Lower lobe of right lung (tissue), 2 donors: ENCODE measurements at regions not wholly inside any gene's neighbourhood (a gene's known extent, or its start where the extent isn't known, plus 50 kb on each side); places are given as distances from the start of the nearest gene placed in this dataset.

Experiments
- ATAC-seq, 2 donors: fragments of 200-7000 bp; cut with Tn5 transposase; one replicate each; pipeline ENCODE4 v1.9.1; 2020 to 2022; ENCODE audit warnings: mild to moderate bottlenecking in 2 of 2, moderate library complexity in 2 of 2
- DNase-seq: peaks from one replicate; pipeline ENCODE4 v3.0.0-alpha.2; 2020
- H3K27ac ChIP-seq: fragments of 200-600 bp; one replicate; pipeline ENCODE4 v1.8.0; 2022
- H3K27me3 ChIP-seq: fragments of 200-600 bp; one replicate; pipeline ENCODE4 v1.8.0; 2022; ENCODE audit warnings: low read depth
- H3K36me3 ChIP-seq: fragments of 200-600 bp; one replicate; pipeline ENCODE4 v1.8.0; 2022; ENCODE audit warnings: mild to moderate bottlenecking
- H3K4me1 ChIP-seq: fragments of 200-600 bp; one replicate; pipeline ENCODE4 v1.8.0; 2022
- H3K4me3 ChIP-seq: fragments of 200-600 bp; one replicate; pipeline ENCODE4 v1.8.0; 2022; ENCODE audit warnings: mild to moderate bottlenecking
- H3K9me3 ChIP-seq: fragments of 200-600 bp; one replicate; pipeline ENCODE4 v1.8.0; 2022
- CTCF ChIP-seq: fragments of 200-600 bp; IDR thresholded peaks from one replicate; pipeline ENCODE4 v1.8.0; 2022; ENCODE audit warnings: antibody characterized with exemption, mild to moderate bottlenecking
- intact Hi-C: fragments of 100-400 bp; cut with DNase I; formaldehyde crosslinking; loops from one replicate; pipeline ENCODE4 v1.11.0; 2022
- donor health status: DM: no; HTN: yes; CAD: no; lungs with severe emphysema.

GRCh38 chrX:10028283-10029104 lies 61.3 kb downstream of the CLDN34 start:
- TF ChIP-seq CTCF, result no peak
- Histone ChIP-seq H3K4me1 (no peaks in the 10 kb centered on the region), H3K4me3 (no peak overlapping the region), H3K36me3 (no peaks in the 10 kb centered on the region), H3K27me3 (no peaks in the 10 kb centered on the region), H3K27ac (peak overlapping the region; percentile 6), H3K9me3 (no peaks in the 10 kb centered on the region)
- ATAC-seq (no peak), DNase-seq (no peak)
- intact Hi-C loops, result no loop called here

- intact Hi-C loops, result no loop called here
- H3K4me3 ChIP-seq, result no peak overlapping the region
- H3K9me3 ChIP-seq, result no peaks in the 10 kb centered on the region
- ATAC-seq (peak; percentile 56 to 62), DNase-seq (no peak)
- H3K27me3 ChIP-seq, result no peaks in the 10 kb centered on the region
- no peak overlapping the region for H3K27ac ChIP-seq
- no peaks in the 10 kb centered on the region for H3K4me1 ChIP-seq
- TF ChIP-seq CTCF, result no peak
- H3K36me3 ChIP-seq, result no peaks in the 10 kb centered on the region
Observed at GRCh38 chrX:10030570-10030969, 63.4 kb downstream of the CLDN34 start.

GRCh38 chrX:10031746-10032145 lies 64.6 kb downstream of the CLDN34 start:
- Histone ChIP-seq H3K27me3 (no peaks in the 10 kb centered on the region), H3K4me1 (no peaks in the 10 kb centered on the region), H3K9me3 (no peaks in the 10 kb centered on the region), H3K4me3 (no peak overlapping the region), H3K27ac (no peak overlapping the region), H3K36me3 (no peaks in the 10 kb centered on the region)
- intact Hi-C loops, result no loop called here
- TF ChIP-seq CTCF, result no peak
- DNase-seq (no peak), ATAC-seq (no peak)

GRCh38 chrX:10032147-10032546 lies 65.0 kb downstream of the CLDN34 start:
- no peak for DNase-seq
- intact Hi-C loops, result no loop called here
- no peaks in the 10 kb centered on the region for H3K4me1 ChIP-seq
- H3K9me3 ChIP-seq, result no peaks in the 10 kb centered on the region
- no peak for TF ChIP-seq CTCF
- no peak overlapping the region for H3K4me3 ChIP-seq
- no peaks in the 10 kb centered on the region for H3K27me3 ChIP-seq
- no peaks in the 10 kb centered on the region for H3K36me3 ChIP-seq
- no peak for ATAC-seq
- H3K27ac ChIP-seq, result no peak overlapping the region

- no peak for ATAC-seq
- no peak for DNase-seq
- no peaks in the 10 kb centered on the region for H3K4me1 ChIP-seq
- no peak overlapping the region for H3K27ac ChIP-seq
- intact Hi-C loops, result no loop called here
- no peak for TF ChIP-seq CTCF
- no peaks in the 10 kb centered on the region for H3K27me3 ChIP-seq
- H3K4me3 ChIP-seq, result no peak overlapping the region
- H3K36me3 ChIP-seq, result no peaks in the 10 kb centered on the region
- H3K9me3 ChIP-seq, result no peaks in the 10 kb centered on the region
Observed at GRCh38 chrX:10033375-10034007, 66.3 kb downstream of the CLDN34 start.
